NCI-H1048 (cell line): ENCODE measurements at regions not wholly inside any gene's neighbourhood (a gene's known extent, or its start where the extent isn't known, plus 50 kb on each side); places are given as distances from the start of the nearest gene placed in this dataset.

Source experiments
- DNase-seq: peaks from one replicate; lab custom pipeline; 2025; lab: John Stamatoyannopoulos, UW

GRCh38 chr20:52921340-52921739 is 50.8 kb upstream of the TSHZ2 start:
- no peak for DNase-seq

DNA sequence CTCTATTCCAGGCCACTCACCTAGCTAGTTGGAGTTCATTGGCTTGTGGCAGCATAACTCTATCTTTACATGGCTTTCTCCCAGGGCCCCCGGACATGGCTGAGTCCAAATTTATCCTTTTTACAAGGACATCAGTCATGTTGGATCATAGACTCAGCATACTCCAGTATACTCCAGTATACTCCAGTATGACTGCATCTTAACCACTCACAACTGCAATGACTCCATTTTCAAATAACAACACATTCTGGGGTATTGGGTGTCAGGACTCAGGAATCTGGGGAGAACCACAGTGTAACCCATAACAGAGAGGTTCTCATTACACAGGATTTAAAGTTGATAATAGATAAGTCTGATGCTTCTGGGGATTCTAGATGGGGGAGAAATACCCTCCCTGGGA is 53.8 kb upstream of the TSHZ2 start:
- DNase-seq = no peak

GRCh38 chr20:52915564-52915963 is 56.6 kb upstream of the TSHZ2 start:
- DNase-seq = no peak

- no peak for DNase-seq
Observed at GRCh38 chr20:52914870-52915269, 57.3 kb upstream of the TSHZ2 start.

GRCh38 chr20:52913650-52914387 is 58.3 kb upstream of the TSHZ2 start:
- no peak for DNase-seq

GRCh38 chr20:52905241-52905994 is 66.7 kb upstream of the TSHZ2 start:
- DNase-seq = no peak

DNA sequence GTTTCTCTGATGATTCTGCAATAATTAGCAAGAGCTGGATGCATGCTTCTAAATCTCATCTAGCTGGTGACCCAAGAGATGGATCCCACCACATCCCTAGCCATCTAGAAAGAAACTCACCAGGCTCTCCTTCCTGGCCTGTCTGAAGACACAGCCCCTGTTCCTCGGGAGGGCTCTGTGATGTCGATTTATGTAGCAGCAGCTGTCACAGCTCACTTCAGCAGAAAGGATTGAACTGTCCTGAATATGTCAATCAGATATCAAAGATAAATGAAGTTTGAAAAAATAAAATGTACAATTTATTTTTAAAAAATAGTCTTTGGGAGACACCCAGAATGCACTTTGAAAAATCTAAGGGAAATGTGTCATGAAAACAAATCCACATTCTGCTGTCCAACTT is 67.3 kb upstream of the TSHZ2 start:
- no peak for DNase-seq

- no peak for DNase-seq
Observed at GRCh38 chr20:52899041-52899608, 73.0 kb upstream of the TSHZ2 start.

DNA sequence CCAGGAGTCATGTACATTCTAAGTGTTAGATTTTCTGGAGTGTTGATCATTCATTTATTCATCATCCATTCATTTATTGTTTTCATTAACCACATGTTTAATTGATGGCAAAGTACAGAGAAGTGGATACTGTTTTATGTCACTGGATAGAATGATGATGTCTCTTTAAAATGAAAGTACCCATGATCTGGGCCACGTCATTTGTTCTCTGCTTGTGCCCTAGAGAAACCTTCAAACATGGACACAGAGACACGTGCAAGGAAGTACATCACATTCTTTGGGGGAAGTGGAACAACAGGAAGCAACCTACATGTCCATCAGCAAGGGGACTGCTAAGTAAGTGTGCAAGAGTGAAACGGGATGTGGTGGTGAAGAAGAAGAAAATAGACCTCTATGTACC is 75.8 kb upstream of the TSHZ2 start:
- no peak for DNase-seq

GRCh38 chr20:52895701-52896100 is 76.5 kb upstream of the TSHZ2 start:
- no peak for DNase-seq

- DNase-seq = no peak
Observed at GRCh38 chr20:52895235-52895634, 76.9 kb upstream of the TSHZ2 start.

DNA sequence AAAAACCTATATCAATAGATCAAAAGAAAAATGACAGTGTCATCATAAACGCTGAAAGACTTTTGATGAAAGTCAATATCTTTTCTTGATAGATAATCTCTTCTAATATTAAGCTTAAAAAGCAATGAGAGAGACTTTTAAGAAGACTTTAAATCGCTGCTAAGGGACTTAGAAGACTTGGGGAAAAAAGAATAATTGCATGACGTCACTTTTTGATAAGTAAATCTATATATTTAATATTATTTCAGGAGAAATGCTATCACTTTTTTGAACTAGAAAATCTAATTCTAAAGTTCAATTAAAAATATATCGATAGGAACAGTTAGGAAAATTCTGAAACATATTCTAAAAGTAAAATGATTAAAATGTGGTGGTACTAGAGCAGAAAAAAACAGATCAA is 78.7 kb upstream of the TSHZ2 start:
- no peak for DNase-seq

DNA sequence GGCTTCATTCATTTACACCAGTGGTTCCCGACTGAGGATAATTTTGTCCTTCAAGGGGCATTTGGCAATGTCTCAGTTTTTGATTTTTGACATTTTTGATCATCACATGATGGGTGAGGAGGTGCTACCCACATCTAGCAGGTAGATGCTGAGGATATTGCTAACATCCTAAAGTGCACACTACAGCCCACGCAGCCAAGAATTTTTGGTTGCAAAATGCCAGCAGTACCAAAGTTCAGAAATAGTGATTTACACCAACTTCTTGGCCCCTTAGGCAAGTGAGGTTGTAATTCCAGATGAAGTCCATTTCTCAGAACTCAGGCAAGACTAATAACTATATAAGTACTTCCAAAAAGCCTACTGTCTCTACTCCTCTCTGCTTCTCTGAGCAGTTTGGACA is 80.1 kb upstream of the TSHZ2 start:
- DNase-seq = no peak

- no peak for DNase-seq
Observed at GRCh38 chr20:52890130-52890529, 82.0 kb upstream of the TSHZ2 start.

DNA sequence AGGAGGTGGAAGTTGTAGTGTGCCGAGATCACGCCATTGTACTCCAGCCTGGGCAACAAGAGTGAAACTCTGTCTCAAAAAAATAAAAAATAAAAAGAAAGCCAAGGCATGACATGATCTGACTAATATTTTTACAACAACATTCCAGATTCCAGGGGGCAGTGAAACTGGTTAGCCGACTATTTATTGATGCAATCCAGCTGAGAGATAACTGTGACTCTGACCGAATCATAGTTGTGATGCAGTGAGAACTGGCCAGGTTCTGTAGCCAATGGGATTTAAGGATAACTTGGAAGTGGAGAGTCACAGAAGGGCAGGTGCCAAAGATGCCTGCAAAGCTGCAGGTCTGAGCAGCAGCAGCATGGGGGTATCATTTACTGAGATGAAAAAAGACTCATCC is 82.9 kb upstream of the TSHZ2 start:
- no peak for DNase-seq

DNA sequence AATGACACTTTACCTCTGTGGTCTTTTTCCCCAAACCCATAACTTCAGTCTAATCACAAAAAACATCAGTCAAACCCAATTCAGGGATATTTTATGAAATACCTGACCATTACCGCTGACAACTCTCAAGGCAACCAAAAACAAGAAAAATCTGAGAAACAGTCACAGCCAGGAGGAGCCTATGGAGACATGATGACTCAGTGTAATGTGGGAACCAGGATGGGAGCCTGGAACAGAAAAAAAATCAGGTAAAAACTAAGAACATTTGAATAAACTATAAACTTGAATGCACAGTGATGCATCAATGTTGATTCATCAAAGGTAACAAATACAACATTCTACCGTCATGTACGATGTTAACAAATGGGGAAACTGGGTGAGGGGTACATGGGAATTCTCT is 84.1 kb upstream of the TSHZ2 start:
- DNase-seq = no peak

- DNase-seq = no peak
Observed at GRCh38 chr20:52880997-52881396, 91.2 kb upstream of the TSHZ2 start.

DNA sequence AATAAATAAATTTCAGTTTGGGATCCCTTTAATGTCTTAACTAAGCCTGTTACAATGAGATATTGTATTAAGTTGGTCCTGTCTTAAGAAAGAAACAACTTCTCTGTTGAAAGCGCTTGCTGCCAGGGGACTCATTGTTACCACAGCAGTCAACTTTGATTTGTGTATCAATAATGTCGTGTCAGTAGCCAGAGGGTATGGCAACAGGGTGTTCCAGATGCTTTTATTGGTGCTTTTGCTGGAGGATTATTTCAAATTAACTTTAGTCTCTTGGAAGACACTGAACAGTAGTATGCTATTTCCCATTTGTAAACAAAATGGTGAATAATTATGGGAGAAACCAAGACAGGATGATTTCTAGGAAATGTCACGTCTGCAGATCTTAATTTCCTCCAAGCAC is 91.9 kb upstream of the TSHZ2 start:
- DNase-seq = no peak

DNA sequence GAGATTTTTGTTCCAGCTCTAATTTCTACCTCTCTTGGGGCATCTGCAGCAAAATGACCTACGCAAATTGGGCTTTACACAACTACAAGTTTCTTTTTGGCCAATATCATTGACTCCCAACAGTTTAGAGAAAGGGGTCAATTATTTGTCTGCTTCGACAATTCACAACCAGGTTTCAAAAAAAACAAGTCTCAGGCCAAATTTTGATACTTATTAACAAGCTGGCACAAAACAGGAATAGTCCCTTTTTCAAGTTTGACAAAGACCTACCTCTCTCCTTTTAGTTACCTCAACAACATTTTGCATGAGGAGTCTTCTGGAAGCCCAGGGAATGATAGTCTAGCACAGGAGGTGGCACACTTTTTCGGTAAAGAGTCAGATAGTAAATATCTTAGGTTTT is 97.9 kb upstream of the TSHZ2 start:
- no peak for DNase-seq

DNA sequence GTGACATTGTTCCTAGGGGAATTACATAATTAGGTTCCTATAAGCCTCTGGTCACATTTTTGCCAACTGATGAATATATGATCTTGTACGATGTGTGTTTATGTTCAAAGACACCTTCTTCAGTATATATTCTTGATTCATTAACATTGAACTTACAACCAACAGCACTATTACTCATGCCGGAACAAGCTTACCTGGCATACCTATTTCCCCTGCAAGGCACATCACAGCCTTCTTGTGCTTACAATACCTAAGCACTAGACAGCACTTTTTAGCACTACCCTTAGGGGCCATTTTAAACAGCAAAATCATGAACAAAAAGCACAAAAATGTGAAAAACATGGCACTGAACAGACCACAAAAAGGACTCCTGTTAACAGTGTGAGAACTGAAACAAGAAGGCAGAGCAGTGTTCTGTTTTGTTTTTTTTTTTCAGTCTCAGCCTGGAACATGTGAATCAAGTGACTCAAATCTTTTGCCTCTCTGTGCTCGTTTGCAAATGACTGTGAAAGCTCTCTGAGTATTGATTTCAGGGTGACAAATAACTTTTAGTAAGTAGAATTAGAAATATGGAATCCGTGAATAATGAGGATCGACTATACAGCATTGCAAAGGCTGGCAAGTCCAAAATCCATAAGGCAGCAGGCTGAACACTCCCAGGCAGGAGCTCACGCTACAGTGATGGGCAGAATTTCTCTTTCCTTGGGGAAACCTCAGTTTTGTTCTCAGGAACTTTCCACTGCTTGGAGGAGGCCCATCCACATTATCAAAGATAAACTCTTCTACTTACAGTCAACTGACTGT is 102.3 kb upstream of the TSHZ2 start:
- DNase-seq = no peak

GRCh38 chr20:52869276-52869675 is 102.9 kb upstream of the TSHZ2 start:
- DNase-seq = no peak

- no peak for DNase-seq
Observed at GRCh38 chr20:52867305-52867704, 104.9 kb upstream of the TSHZ2 start.
